ENCODE measurements at regions not wholly inside any gene's neighbourhood (a gene's known extent, or its start where the extent isn't known, plus 50 kb on each side); places are given as distances from the start of the nearest gene placed in this dataset.
A peak's percentile ranks its signal among the peaks of the same experiment; 100 is the strongest.

GRCh38 chr20:51972056-51972455, 169.7 kb upstream of the SALL4 start:
- no peak overlapping the region for H3K4me3 ChIP-seq (ENCODE audit: low read depth, low read length)
- DNase-seq (ENCODE audit: low read depth), result no peak
- TF ChIP-seq CTCF (conservative IDR thresholded peaks at IDR 0.05; ENCODE audit: low read depth, low read length), result no peak

- no peak for TF ChIP-seq CTCF (conservative IDR thresholded peaks at IDR 0.05; ENCODE audit: low read depth, low read length)
- no peak overlapping the region for H3K4me3 ChIP-seq (ENCODE audit: low read depth, low read length)
- no peak for DNase-seq (ENCODE audit: low read depth)
Observed at GRCh38 chr20:51970858-51971257, 168.5 kb upstream of the SALL4 start.

- TF ChIP-seq CTCF (conservative IDR thresholded peaks at IDR 0.05; ENCODE audit: low read depth, low read length), result no peak
- DNase-seq (ENCODE audit: low read depth), result no peak
- H3K4me3 ChIP-seq (ENCODE audit: low read depth, low read length), result no peak overlapping the region
Observed at GRCh38 chr20:51969191-51969590, 166.9 kb upstream of the SALL4 start.

- no peak for TF ChIP-seq CTCF (conservative IDR thresholded peaks at IDR 0.05; ENCODE audit: low read depth, low read length)
- DNase-seq (ENCODE audit: low read depth), result no peak
- H3K4me3 ChIP-seq (ENCODE audit: low read depth, low read length), result no peak overlapping the region
Observed at GRCh38 chr20:51968151-51968550, 165.8 kb upstream of the SALL4 start.

- no peak for DNase-seq (ENCODE audit: low read depth)
- peak; percentile 87 for TF ChIP-seq CTCF (conservative IDR thresholded peaks at IDR 0.05; ENCODE audit: low read depth, low read length)
- H3K4me3 ChIP-seq (ENCODE audit: low read depth, low read length), result no peak overlapping the region
Observed at GRCh38 chr20:51966296-51966971, 164.1 kb upstream of the SALL4 start.

- no peak for TF ChIP-seq CTCF (conservative IDR thresholded peaks at IDR 0.05; ENCODE audit: low read depth, low read length)
- no peak for DNase-seq (ENCODE audit: low read depth)
- H3K4me3 ChIP-seq (ENCODE audit: low read depth, low read length), result no peak overlapping the region
Observed at GRCh38 chr20:51961964-51962761, 159.8 kb upstream of the SALL4 start.
